ENCODE measurements at regions not wholly inside any gene's neighbourhood (a gene's known extent, or its start where the extent isn't known, plus 50 kb on each side); places are given as distances from the start of the nearest gene placed in this dataset.
"Not testable (repeated sequence)": the region's sequence is repeated elsewhere in the genome, so short reads cannot be mapped to it uniquely, and the experiment has no call there.

- Mint-ChIP-seq H3K27me3 (no peaks in the 10 kb centered on the region), H3K4me1 (no peaks in the 10 kb centered on the region), H3K4me3 (no peak overlapping the region), H3K27ac (no peak overlapping the region), H3K9me3 (ENCODE audit: low read depth) (peaks cover 4% of the 10 kb centered on the region), H3K36me3 (ENCODE audit: low read depth) (no peaks in the 10 kb centered on the region)
- CTCF ChIA-PET = no interaction called here
- DNase-seq (no peak), ATAC-seq (no peak)
- POLR2A ChIA-PET = no interaction called here
- intact Hi-C loops (cut with DNase I, micrococcal nuclease) = no loop called here
Observed at GRCh38 chr14:84877061-84877460, 652.9 kb upstream of the FLRT2 start.

- intact Hi-C loops (cut with DNase I, micrococcal nuclease) = no loop called here
- CTCF ChIA-PET = no interaction called here
- H3K36me3 Mint-ChIP-seq (ENCODE audit: low read depth) = no peaks in the 10 kb centered on the region
- H3K27me3 Mint-ChIP-seq = no peaks in the 10 kb centered on the region
- peaks cover 8% of the 10 kb centered on the region for H3K9me3 Mint-ChIP-seq (ENCODE audit: low read depth)
- no peak overlapping the region for H3K4me3 Mint-ChIP-seq
- DNase-seq (no peak), ATAC-seq (no peak)
- H3K27ac Mint-ChIP-seq = no peak overlapping the region
- POLR2A ChIA-PET = no interaction called here
- H3K4me1 Mint-ChIP-seq = no peaks in the 10 kb centered on the region
Observed at GRCh38 chr14:84882830-84883229, 647.1 kb upstream of the FLRT2 start.

- no peak for ATAC-seq
- Mint-ChIP-seq H3K27me3 (no peaks in the 10 kb centered on the region), H3K27ac (no peak overlapping the region), H3K9me3 (ENCODE audit: low read depth) (peaks cover 5% of the 10 kb centered on the region), H3K4me3 (no peak overlapping the region), H3K4me1 (no peaks in the 10 kb centered on the region), H3K36me3 (ENCODE audit: low read depth) (no peaks in the 10 kb centered on the region)
- ChIA-PET CTCF (no interaction called here), POLR2A (no interaction called here)
- no peak for DNase-seq
- intact Hi-C loops (cut with DNase I, micrococcal nuclease) = no loop called here
Observed at GRCh38 chr14:84885061-84885460, 644.9 kb upstream of the FLRT2 start.

- intact Hi-C loops (cut with DNase I, micrococcal nuclease) = no loop called here
- H3K9me3 Mint-ChIP-seq (ENCODE audit: low read depth) = peaks cover 6% of the 10 kb centered on the region
- ChIA-PET POLR2A (no interaction called here), CTCF (no interaction called here)
- H3K4me1 Mint-ChIP-seq = no peaks in the 10 kb centered on the region
- H3K27me3 Mint-ChIP-seq = no peaks in the 10 kb centered on the region
- no peak overlapping the region for H3K27ac Mint-ChIP-seq
- H3K4me3 Mint-ChIP-seq = no peak overlapping the region
- DNase-seq (no peak), ATAC-seq (no peak)
- no peaks in the 10 kb centered on the region for H3K36me3 Mint-ChIP-seq (ENCODE audit: low read depth)
Observed at GRCh38 chr14:84891404-84891803, 638.5 kb upstream of the FLRT2 start.

GRCh38 chr14:84894254-84894653 lies 635.7 kb upstream of the FLRT2 start:
- H3K27ac Mint-ChIP-seq = no peak overlapping the region

GRCh38 chr14:84922370-84922769 lies 607.6 kb upstream of the FLRT2 start:
- Mint-ChIP-seq H3K36me3 (ENCODE audit: low read depth) (no peaks in the 10 kb centered on the region), H3K4me1 (no peaks in the 10 kb centered on the region), H3K27ac (no peak overlapping the region), H3K27me3 (no peaks in the 10 kb centered on the region), H3K4me3 (no peak overlapping the region), H3K9me3 (ENCODE audit: low read depth) (peaks cover 12% of the 10 kb centered on the region)
- ChIA-PET POLR2A (no interaction called here), CTCF (no interaction called here)
- DNase-seq (no peak), ATAC-seq (no peak)
- intact Hi-C loops (cut with DNase I, micrococcal nuclease) = no loop called here

More at GRCh38 chr14:84894254-84894653, 635.7 kb upstream of the FLRT2 start:
- peaks cover 18% of the 10 kb centered on the region for H3K9me3 Mint-ChIP-seq (ENCODE audit: low read depth)
- H3K4me1 Mint-ChIP-seq = no peaks in the 10 kb centered on the region
- DNase-seq (no peak), ATAC-seq (no peak)
- no peaks in the 10 kb centered on the region for H3K36me3 Mint-ChIP-seq (ENCODE audit: low read depth)
- intact Hi-C loops (cut with DNase I, micrococcal nuclease) = no loop called here
- no peak overlapping the region for H3K4me3 Mint-ChIP-seq
- ChIA-PET CTCF (interaction anchor here (0.6 kb wide), 1 partner anchor 1211 kb away, joined by 3 read pairs; no protein-coding TSS in a partner anchor), POLR2A (no interaction called here)
- H3K27me3 Mint-ChIP-seq = no peaks in the 10 kb centered on the region

- peaks cover 7% of the 10 kb centered on the region for H3K9me3 Mint-ChIP-seq (ENCODE audit: low read depth)
- H3K4me1 Mint-ChIP-seq = no peaks in the 10 kb centered on the region
- no peaks in the 10 kb centered on the region for H3K36me3 Mint-ChIP-seq (ENCODE audit: low read depth)
- ChIA-PET CTCF (no interaction called here), POLR2A (no interaction called here)
- no peak for DNase-seq
- no peak for ATAC-seq
- H3K4me3 Mint-ChIP-seq = no peak overlapping the region
- H3K27ac Mint-ChIP-seq = no peak overlapping the region
- intact Hi-C loops (cut with DNase I, micrococcal nuclease) = no loop called here
- H3K27me3 Mint-ChIP-seq = no peaks in the 10 kb centered on the region
Observed at GRCh38 chr14:84926656-84927055, 603.3 kb upstream of the FLRT2 start.

- Mint-ChIP-seq H3K27me3 (no peaks in the 10 kb centered on the region), H3K4me3 (no peak overlapping the region), H3K4me1 (no peaks in the 10 kb centered on the region), H3K36me3 (ENCODE audit: low read depth) (no peaks in the 10 kb centered on the region), H3K27ac (no peak overlapping the region), H3K9me3 (ENCODE audit: low read depth) (peaks cover 7% of the 10 kb centered on the region)
- intact Hi-C loops (cut with DNase I, micrococcal nuclease) = no loop called here
- CTCF ChIA-PET = no interaction called here
- no peak for DNase-seq
- POLR2A ChIA-PET = no interaction called here
- no peak for ATAC-seq
Observed at GRCh38 chr14:84927096-84927827, 602.7 kb upstream of the FLRT2 start.

- H3K9me3 Mint-ChIP-seq (ENCODE audit: low read depth) = peaks cover 7% of the 10 kb centered on the region
- no peak for ATAC-seq
- POLR2A ChIA-PET = no interaction called here
- no peaks in the 10 kb centered on the region for H3K4me1 Mint-ChIP-seq
- no peaks in the 10 kb centered on the region for H3K27me3 Mint-ChIP-seq
- DNase-seq = no peak
- no peak overlapping the region for H3K4me3 Mint-ChIP-seq
- no peak overlapping the region for H3K27ac Mint-ChIP-seq
- H3K36me3 Mint-ChIP-seq (ENCODE audit: low read depth) = no peaks in the 10 kb centered on the region
- CTCF ChIA-PET = no interaction called here
- intact Hi-C loops (cut with DNase I, micrococcal nuclease) = no loop called here
Observed at GRCh38 chr14:84929086-84929485, 600.9 kb upstream of the FLRT2 start.

- CTCF ChIA-PET = interaction anchor here (1.6 kb wide), 1 partner anchor 18 kb away, joined by 3 read pairs; no protein-coding TSS in a partner anchor
- H3K36me3 Mint-ChIP-seq (ENCODE audit: low read depth) = no peaks in the 10 kb centered on the region
- no peaks in the 10 kb centered on the region for H3K4me1 Mint-ChIP-seq
- H3K4me3 Mint-ChIP-seq = no peak overlapping the region
- no peak overlapping the region for H3K27ac Mint-ChIP-seq
- no peaks in the 10 kb centered on the region for H3K27me3 Mint-ChIP-seq
- DNase-seq = no peak
- POLR2A ChIA-PET = no interaction called here
- intact Hi-C loops (cut with DNase I, micrococcal nuclease) = no loop called here
- H3K9me3 Mint-ChIP-seq (ENCODE audit: low read depth) = peaks cover 6% of the 10 kb centered on the region
- no peak for ATAC-seq
Observed at GRCh38 chr14:84929834-84930233, 600.1 kb upstream of the FLRT2 start.

GRCh38 chr14:84937016-84937415 lies 592.9 kb upstream of the FLRT2 start:
- ChIA-PET POLR2A (no interaction called here), CTCF (no interaction called here)
- DNase-seq (no peak), ATAC-seq (no peak)
- no peaks in the 10 kb centered on the region for H3K4me1 Mint-ChIP-seq
- H3K4me3 Mint-ChIP-seq = no peak overlapping the region
- intact Hi-C loops (cut with DNase I, micrococcal nuclease) = no loop called here
- no peaks in the 10 kb centered on the region for H3K36me3 Mint-ChIP-seq (ENCODE audit: low read depth)
- H3K9me3 Mint-ChIP-seq (ENCODE audit: low read depth) = peaks cover 13% of the 10 kb centered on the region
- H3K27ac Mint-ChIP-seq = no peak overlapping the region
- no peaks in the 10 kb centered on the region for H3K27me3 Mint-ChIP-seq

- Mint-ChIP-seq H3K36me3 (ENCODE audit: low read depth) (no peaks in the 10 kb centered on the region), H3K4me1 (no peaks in the 10 kb centered on the region), H3K27ac (no peak overlapping the region), H3K9me3 (ENCODE audit: low read depth) (peaks cover 13% of the 10 kb centered on the region), H3K27me3 (no peaks in the 10 kb centered on the region), H3K4me3 (no peak overlapping the region)
- ATAC-seq (no peak), DNase-seq (no peak)
- POLR2A ChIA-PET = no interaction called here
- intact Hi-C loops (cut with DNase I, micrococcal nuclease) = no loop called here
- CTCF ChIA-PET = no interaction called here
Observed at GRCh38 chr14:84937449-84937848, 592.5 kb upstream of the FLRT2 start.

- CTCF ChIA-PET; H3K4me1 Mint-ChIP-seq; H3K4me3 Mint-ChIP-seq; H3K9me3 Mint-ChIP-seq (ENCODE audit: low read depth); H3K27me3 Mint-ChIP-seq; H3K27ac Mint-ChIP-seq; DNase-seq; intact Hi-C loops (cut with DNase I, micrococcal nuclease); ATAC-seq; H3K36me3 Mint-ChIP-seq (ENCODE audit: low read depth); POLR2A ChIA-PET: not testable (repeated sequence)
Observed at GRCh38 chr14:84944901-84945300, 585.0 kb upstream of the FLRT2 start.
